ENCODE measurements at regions not wholly inside any gene's neighbourhood (a gene's known extent, or its start where the extent isn't known, plus 50 kb on each side); places are given as distances from the start of the nearest gene placed in this dataset.

DNA sequence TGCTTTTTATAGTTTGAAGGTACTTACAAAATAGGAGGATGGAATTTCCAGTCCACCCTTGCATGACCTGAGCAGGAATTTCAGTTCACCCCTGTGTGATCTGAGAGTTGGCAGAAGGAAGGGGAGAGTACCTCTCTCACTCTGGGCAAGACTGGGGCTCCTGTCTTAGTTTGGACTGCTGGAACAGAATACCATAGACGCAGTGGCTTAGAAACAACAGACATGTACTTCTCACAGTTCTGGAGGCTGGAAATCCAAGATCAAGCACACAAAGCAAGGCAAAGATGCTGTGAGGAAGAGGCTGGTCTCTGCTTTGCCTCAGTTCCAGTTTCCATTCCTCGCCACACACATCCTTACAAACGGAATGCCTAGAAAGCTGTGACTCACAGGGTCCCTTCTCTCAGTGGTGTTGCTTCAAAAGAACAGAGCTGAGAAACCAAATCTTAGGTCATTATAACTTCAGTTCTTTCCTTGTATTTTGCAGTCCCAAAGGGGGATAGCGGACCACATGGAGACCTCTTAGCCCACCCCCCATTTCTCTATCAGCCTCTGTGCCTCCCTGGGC, 108.8 kb upstream of the HAAO start:
- DNase-seq (ENCODE audit: low read depth) = peak; percentile 68

DNA sequence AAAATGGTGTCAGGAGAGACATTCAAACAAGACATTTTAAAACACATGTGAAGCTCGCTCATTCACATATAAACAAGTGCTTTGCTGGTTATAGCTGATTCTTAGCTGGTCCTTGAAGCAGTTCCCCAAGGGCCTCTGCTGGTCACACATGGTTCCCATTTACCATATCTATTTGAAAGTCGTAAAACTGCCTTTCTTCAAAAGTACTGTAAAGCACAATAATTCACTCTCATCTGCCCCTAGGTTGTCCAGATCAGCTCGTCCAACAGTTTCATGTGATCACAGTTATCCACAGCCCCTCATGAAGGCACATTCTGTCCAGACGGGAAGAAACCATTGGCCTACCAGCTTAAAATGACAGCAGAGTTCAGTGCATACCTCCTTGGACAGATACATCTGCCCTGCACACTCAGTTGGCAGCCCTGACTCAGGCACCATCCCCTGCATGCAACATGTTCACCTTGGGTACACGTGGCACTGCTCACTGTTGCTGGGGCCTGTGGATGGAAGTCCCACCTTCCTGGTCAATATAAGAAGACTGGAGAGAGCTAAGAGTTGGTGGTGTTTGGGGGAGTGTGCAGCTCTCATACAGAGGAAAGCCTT, 108.0 kb upstream of the HAAO start:
- DNase-seq (ENCODE audit: low read depth) = no peak

DNA sequence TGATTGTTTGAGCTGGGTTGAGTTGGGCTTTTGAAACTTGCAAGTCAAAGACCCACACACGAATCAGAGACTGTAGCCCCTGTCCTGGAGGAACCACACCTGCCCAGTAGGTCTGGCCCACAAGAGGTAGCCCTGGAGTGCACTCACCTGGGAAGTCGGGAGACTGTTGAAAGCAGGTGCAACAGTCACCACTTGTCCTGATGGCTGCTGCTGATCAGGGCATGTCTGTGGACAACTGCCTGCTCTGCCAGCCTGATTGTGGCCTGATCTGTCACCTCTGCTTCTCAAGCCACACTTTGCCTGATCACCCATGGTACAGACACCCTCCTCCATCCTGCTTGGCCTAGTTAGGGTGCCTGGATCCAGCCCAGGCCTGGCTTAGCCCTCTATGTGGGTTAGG, 105.0 kb upstream of the HAAO start:
- no peak for DNase-seq (ENCODE audit: low read depth)

GRCh38 chr2:42895791-42896135, 103.4 kb upstream of the HAAO start:
- no peak for DNase-seq (ENCODE audit: low read depth)

DNA sequence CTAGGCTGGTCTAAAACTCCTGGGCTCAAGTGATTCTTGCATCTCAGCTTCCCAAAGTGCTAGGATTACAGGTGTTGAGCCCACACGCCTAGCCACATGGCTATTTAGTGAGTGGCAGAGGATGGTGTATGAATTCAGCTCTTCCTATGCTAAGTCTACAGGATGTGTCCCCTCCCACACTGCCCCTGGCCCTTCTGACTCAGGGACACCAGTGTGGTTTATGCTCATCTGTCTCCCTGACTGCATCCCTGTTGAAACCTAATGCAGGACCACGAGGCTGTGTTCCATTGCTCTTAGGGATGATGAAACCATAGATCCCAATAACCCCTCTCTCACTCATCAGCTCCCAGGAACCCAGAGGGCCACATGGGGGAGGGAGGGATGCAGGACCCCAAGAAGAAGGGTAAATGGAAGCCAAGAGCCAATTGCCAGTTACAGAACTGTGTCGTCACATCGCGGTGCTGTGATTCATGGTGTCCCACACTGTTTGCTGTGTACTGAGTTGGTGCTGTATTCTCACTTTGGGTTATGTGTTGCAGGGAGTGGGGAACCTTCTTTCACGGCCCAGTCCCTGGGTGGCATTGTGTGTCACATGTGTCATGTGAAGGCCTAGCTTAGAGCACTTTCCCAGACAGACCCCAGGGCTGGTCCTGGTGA, 102.9 kb upstream of the HAAO start:
- DNase-seq (ENCODE audit: low read depth) = peak; percentile 22

DNA sequence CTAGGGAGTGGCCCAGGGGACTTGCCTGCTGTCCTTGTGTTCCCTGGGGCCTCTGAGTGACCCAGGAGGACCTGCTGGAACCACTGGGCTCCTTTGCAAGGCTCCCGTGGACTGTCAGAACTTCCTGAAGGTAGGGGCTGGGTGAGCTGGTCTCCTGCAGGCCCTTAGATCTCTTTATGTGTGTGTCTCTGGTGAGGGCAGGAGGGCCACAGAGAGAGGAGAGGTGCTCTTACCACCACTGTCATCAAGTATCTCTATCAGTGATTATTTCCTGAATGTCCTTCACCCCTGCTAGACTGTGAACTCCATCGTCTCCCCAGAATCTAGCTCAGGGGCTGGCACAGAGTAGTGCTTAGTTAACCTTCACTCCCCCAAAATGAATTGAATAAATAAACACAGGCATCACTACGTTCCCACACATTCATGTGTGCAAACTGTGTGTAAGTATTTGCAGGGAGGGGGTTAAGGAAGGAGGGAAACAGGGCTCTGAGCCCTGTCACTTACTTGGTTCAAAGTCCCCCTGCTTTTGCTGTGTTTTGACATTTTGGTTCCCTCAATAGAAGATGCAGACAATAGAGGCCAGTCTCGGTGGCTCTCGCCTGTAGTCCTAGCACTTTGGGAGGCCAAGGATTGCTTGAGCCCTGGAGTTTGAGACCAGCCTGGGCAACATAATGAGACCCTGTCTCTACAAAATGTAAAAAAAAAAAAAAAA, 100.8 kb upstream of the HAAO start:
- DNase-seq (ENCODE audit: low read depth) = no peak

GRCh38 chr2:42890791-42891355, 98.5 kb upstream of the HAAO start:
- no peak for DNase-seq (ENCODE audit: low read depth)

- DNase-seq (ENCODE audit: low read depth) = peak; percentile 63
These were observed 96.2 kb upstream of the HAAO start for GRCh38 chr2:42888321-42889245.

DNA sequence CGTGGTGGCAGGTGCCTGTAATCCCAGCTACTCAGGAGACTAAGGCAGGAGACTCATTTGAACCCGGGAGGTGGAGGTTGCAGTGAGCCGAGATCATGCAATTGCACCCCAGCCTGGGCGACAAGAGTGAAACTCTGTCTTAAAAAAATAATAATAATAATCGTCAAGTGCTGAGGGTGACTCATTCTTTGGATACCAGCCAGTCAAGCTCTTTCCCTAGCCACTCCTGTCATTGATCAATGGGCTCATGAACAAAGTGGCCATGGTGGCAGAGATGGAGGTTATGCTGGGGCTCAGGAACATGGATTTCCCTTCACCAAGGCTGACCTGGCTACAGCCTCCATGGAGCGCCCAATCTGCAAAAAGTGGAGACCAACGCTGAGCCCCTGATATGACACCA, 94.5 kb upstream of the HAAO start:
- no peak for DNase-seq (ENCODE audit: low read depth)

DNA sequence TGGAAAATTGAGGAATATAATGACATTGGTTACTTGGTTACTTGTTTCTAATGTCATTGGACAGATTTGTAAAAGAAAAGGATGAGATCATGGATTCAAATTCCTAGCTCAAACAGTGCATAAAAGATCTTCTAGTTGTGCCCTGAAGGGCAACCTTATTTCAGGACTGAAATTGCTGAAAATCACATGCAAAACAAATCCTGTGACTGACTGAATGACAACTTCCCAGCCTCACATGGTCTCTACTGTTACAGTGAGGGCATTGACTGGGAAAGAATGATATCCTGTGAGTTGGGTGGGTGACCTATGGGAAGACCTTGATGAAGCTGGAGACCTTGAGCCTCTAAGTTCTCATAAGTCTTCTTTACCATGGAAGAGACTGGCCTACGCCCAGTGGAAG, 90.4 kb upstream of the HAAO start:
- no peak for DNase-seq (ENCODE audit: low read depth)

GRCh38 chr2:42881732-42882131, 89.3 kb upstream of the HAAO start:
- peak; percentile 57 for DNase-seq (ENCODE audit: low read depth)

- no peak for DNase-seq (ENCODE audit: low read depth)
These were observed 88.6 kb upstream of the HAAO start for GRCh38 chr2:42880738-42881690.

DNA sequence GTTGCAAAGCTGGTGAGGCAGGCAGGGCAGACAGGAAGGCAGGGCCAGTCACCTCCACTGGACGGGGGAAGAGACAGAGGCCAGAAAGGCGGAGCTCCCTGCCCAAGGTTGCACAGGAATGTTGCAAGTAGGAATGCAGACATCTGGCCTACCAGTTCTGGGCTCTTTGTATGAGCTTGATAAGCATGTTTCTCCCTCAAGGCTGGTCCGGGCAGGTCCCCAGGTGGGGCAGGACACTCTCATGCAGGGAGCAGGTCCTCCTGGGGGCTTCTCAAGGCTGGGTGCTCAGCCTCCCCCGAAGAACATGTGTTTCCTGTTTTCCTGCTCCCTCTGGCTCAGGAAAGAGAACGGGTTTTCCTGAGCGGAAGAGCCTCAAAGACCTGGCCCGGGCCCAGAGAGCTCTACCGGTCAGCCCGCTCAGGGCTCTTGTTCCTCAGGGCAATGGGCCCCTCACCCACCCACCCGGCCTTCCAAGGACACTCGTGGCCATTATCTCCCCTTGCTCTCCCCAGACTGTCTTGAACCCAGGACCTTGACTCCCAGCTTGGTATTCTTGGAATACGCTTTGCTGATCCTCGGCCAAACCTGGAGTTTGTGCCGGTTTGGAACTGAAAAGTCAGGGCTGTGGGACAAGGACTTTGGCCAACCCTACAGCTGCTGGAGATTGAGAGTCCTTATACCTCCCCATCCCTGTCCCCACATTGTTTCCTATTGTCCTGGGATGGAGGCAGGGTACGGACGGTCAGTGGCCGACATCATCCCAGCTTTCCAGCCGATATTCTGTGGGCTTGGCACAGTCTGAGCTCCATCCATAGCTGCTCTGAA, 87.7 kb upstream of the HAAO start:
- no peak for DNase-seq (ENCODE audit: low read depth)

DNA sequence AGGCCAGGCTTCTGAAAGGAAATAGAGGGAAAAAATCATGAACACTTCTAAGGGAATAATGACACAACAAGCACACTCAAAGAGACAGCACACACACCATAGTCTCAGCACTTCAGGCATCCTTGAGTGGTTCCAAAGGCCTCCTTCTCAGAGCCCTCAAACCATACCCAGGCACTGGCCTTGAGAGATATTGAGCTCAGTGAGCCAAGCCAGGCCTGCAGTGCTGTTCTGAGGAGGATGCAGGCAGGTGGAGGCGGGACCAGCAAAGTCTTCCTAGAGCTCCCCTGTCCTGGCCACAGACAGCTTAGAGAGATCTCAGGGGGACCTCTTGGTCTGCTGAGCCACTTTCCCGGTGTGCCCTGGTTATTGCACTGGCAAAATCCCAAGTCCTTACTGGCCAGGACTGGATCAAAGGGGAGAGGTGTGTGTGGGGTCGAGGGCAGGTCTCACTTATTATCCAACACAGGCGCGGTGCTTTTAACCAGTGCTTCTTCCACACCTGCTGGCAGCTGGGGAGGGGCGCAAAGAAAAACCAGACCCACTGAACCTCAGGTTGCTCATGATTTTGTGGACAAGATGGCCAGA, 86.8 kb upstream of the HAAO start:
- DNase-seq (ENCODE audit: low read depth) = no peak

DNA sequence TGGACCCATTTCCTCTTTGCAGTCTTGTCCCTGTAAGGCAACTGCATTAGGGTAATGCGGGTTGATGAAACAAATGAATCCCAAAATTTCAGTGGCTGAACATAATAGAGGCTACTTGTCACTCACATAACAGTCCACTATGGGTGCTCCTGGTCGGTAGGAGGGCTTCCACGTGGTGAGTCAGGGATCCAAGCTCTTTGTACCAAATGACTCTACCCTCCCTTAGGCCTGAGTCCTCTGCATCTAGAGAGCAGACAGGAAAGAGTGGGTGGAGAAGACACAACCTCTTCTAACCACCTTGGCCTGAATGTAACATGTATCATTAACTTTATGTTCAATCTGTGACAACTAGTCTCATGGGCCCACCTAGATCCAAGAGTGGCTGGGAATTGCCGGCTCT, 86.2 kb upstream of the HAAO start:
- no peak for DNase-seq (ENCODE audit: low read depth)

- DNase-seq (ENCODE audit: low read depth) = no peak
These were observed 85.6 kb upstream of the HAAO start for GRCh38 chr2:42877936-42878335.

DNA sequence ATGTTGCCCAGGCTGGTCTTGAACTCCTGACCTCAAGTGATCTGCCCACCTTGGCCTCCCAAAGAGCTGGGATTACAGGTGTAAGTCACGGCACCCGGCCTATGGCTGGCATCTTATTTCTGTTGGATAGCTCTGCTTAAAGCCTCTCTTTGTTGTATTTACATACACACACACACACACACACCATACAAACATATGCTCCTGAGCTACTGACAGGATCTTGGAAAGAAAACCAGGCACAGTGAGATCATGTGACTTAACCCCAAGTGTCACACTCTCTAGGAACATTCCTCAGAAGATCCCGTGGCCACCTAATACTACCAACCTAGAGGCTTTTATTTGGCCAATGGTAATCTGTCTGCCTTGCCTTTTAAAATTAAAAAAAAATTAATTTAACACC, 85.1 kb upstream of the HAAO start:
- DNase-seq (ENCODE audit: low read depth) = no peak

DNA sequence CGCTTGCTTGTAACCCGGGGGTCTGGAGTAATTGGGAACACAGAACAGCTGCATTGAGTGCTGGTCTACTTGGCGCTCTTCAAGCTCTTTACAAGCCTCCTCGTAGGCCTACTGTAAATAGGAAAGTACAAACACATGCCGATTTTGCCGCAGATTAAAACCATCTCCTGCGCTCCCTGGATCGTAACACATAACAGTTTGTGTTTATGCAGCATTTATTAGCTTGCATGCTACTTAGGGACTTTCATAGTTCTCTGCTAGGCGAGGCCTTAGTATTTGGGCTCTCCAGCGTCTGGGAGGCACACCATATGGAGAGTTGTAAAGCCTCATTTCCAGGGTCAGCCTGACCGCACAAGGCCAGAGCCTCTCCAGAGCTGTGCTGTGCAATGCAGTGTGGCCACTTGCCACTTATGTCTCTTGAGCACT, 84.0 kb upstream of the HAAO start:
- DNase-seq (ENCODE audit: low read depth) = no peak

- DNase-seq (ENCODE audit: low read depth) = no peak
These were observed 83.5 kb upstream of the HAAO start for GRCh38 chr2:42875880-42876279.

Measured in M059J (cell line).